ENCODE measurements at regions not wholly inside any gene's neighbourhood (a gene's known extent, or its start where the extent isn't known, plus 50 kb on each side); places are given as distances from the start of the nearest gene placed in this dataset.

DNA sequence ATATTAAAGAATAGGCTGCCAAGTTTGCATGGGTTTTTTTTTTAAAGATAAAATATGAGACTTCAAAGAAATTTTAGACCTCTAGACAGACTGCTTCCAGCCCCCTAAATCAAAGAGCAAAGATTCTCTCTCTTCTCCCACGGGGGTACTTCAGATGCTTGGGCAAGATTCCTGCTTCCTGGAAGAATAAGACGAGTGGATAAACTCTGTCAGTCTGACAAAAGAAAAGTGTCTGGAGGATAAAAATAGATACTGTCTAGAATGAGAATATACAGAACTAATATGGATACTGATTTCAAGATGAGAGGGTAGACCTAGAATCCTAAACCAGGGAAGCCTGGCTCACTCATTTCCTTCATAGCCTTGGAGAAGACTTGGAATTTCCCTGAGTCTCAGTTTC lies 435.1 kb downstream of the FOXO1 start:
- H3K27me3 Mint-ChIP-seq (ENCODE audit: insufficient read depth, low read depth) = no peaks in the 10 kb centered on the region
- H3K36me3 Mint-ChIP-seq = no peaks in the 10 kb centered on the region
- Histone ChIP-seq H4K20me1 (ENCODE audit: low read depth) (no peaks in the 10 kb centered on the region), H3K9ac (no peak overlapping the region), H3F3A (ENCODE audit: low read depth) (peaks cover 9% of the 10 kb centered on the region), H2AFZ (replicated peaks) (no peak overlapping the region), H3K4me3 (no peak overlapping the region), H3K27ac (no peak overlapping the region), H3K79me2 (ENCODE audit: low read depth) (no peaks in the 10 kb centered on the region), H3K36me3 (no peaks in the 10 kb centered on the region), H3K4me1 (peaks cover 30% of the 10 kb centered on the region), H3K27me3 (no peaks in the 10 kb centered on the region), H3K4me2 (no peak overlapping the region), H3K9me3 (ENCODE audit: low read depth) (no peaks in the 10 kb centered on the region)
- H3K27ac Mint-ChIP-seq = no peak overlapping the region
- H3K4me3 Mint-ChIP-seq = no peak overlapping the region
- no peak for DNase-seq (ENCODE audit: low spot score)
- no peaks in the 10 kb centered on the region for H3K9me3 Mint-ChIP-seq
- TF ChIP-seq EZH2 (IDR thresholded peaks at IDR 0.05) (no peak), CTCF (IDR thresholded peaks at IDR 0.05) (no peak), EZH2phosphoT487 (IDR thresholded peaks at IDR 0.05) (no peak)
- peaks cover 6% of the 10 kb centered on the region for H3K4me1 Mint-ChIP-seq

DNA sequence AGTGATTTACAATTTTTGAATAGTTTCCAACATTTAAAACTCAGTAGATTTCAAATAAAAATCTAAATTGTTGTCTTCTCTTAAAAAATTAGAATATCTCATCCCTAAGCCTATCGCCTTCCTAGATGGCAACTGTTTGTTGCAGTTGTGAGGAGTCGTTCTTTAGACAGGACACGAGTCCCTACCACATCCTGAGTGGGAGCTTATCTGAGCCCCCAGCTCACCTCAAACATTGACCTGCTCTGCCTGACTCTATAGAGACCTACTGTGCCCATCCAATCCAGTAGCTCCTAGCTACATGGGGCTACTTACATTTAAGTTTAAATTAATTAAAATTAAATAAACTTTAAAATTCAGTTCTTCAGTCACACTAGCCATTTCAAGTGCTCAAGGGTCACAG lies 434.7 kb downstream of the FOXO1 start:
- Histone ChIP-seq H3K4me3 (no peak overlapping the region), H3K9me3 (ENCODE audit: low read depth) (no peaks in the 10 kb centered on the region), H3K4me2 (peak overlapping the region; percentile 60), H3K9ac (no peak overlapping the region), H3K79me2 (ENCODE audit: low read depth) (no peaks in the 10 kb centered on the region), H3K4me1 (peaks cover 26% of the 10 kb centered on the region), H4K20me1 (ENCODE audit: low read depth) (no peaks in the 10 kb centered on the region), H3F3A (ENCODE audit: low read depth) (peaks cover 9% of the 10 kb centered on the region), H3K27me3 (no peaks in the 10 kb centered on the region), H3K27ac (no peak overlapping the region), H2AFZ (replicated peaks) (no peak overlapping the region), H3K36me3 (no peaks in the 10 kb centered on the region)
- TF ChIP-seq EZH2 (IDR thresholded peaks at IDR 0.05) (no peak), CTCF (IDR thresholded peaks at IDR 0.05) (no peak), EZH2phosphoT487 (IDR thresholded peaks at IDR 0.05) (no peak)
- Mint-ChIP-seq H3K4me1 (peaks cover 6% of the 10 kb centered on the region), H3K27ac (no peak overlapping the region), H3K36me3 (no peaks in the 10 kb centered on the region), H3K27me3 (ENCODE audit: insufficient read depth, low read depth) (no peaks in the 10 kb centered on the region), H3K9me3 (no peaks in the 10 kb centered on the region), H3K4me3 (no peak overlapping the region)
- no peak for DNase-seq (ENCODE audit: low spot score)

DNA sequence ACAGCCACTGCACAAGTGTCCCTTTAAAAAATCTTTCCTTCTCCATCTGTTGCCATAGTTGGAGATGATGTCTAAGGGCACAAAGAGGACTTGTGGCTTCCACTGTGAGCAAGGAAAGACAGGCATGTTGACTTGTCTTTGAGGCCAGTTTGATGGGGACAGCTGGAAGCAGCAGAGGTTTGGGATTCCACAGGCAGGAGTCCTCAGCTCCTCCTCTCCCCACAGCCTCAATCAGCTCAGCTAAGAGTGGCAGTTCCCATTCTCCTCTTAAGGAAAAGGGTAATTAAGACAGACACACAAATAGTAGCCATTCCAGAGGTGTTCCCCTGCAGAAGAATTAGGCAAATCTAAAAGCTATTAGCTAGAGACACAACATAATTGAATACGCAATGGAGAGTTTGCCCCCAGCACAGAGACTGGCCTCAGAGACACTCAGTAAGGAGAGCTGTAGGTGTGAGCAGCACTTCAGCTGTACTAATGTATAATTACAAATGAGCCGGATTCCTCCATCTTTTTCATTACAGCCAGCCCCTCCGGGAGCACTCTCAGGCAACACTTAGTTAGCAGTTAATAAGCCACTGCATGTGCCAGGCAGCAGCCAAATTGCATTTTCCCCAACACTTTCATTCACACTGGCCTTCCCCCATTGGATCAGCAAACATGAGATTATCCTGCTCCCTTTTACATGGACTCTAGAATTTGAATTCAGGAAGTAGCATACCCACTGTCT lies 434.0 kb downstream of the FOXO1 start:
- peaks cover 6% of the 10 kb centered on the region for H3K4me1 Mint-ChIP-seq
- Histone ChIP-seq H3F3A (ENCODE audit: low read depth) (peaks cover 9% of the 10 kb centered on the region), H2AFZ (replicated peaks) (no peak overlapping the region), H3K79me2 (ENCODE audit: low read depth) (no peaks in the 10 kb centered on the region), H3K4me1 (peaks cover 25% of the 10 kb centered on the region), H3K27ac (peak overlapping the region; percentile 66), H3K36me3 (no peaks in the 10 kb centered on the region), H3K27me3 (no peaks in the 10 kb centered on the region), H4K20me1 (ENCODE audit: low read depth) (no peaks in the 10 kb centered on the region), H3K9me3 (ENCODE audit: low read depth) (no peaks in the 10 kb centered on the region), H3K9ac (no peak overlapping the region), H3K4me3 (no peak overlapping the region), H3K4me2 (peak overlapping the region; percentile 60)
- H3K9me3 Mint-ChIP-seq = no peaks in the 10 kb centered on the region
- DNase-seq (ENCODE audit: low spot score) = peak; percentile 72
- no peaks in the 10 kb centered on the region for H3K27me3 Mint-ChIP-seq (ENCODE audit: insufficient read depth, low read depth)
- TF ChIP-seq CTCF (IDR thresholded peaks at IDR 0.05) = no peak
- TF ChIP-seq EZH2 (IDR thresholded peaks at IDR 0.05) = no peak
- TF ChIP-seq EZH2phosphoT487 (IDR thresholded peaks at IDR 0.05) = no peak
- H3K4me3 Mint-ChIP-seq = no peak overlapping the region
- no peak overlapping the region for H3K27ac Mint-ChIP-seq
- no peaks in the 10 kb centered on the region for H3K36me3 Mint-ChIP-seq
